ENCODE measurements at regions not wholly inside any gene's neighbourhood (a gene's known extent, or its start where the extent isn't known, plus 50 kb on each side); places are given as distances from the start of the nearest gene placed in this dataset.

GRCh38 chr9:42275141-42275540 lies 91.7 kb downstream of the SPATA31A6 start:
- H3K9ac ChIP-seq (replicated peaks in 1 of 4; ENCODE audit: extremely low read depth in 1 of 4, low read depth in 3 of 4, low read length in 3 of 4): no peak overlapping the region
- H4K20me1 ChIP-seq (replicated peaks in 1 of 2; ENCODE audit: control insufficient read depth in 1 of 2, insufficient read depth in 2 of 2, low read length in 2 of 2): no peaks in the 10 kb centered on the region
- CTCF ChIA-PET (ENCODE audit: partially characterized antibody): interaction anchor here (1.2 kb wide), 1 partner anchor 113 kb away, joined by 4 read pairs; no protein-coding TSS in a partner anchor
- H3K36me3 ChIP-seq (ENCODE audit: control insufficient read depth in 2 of 4, insufficient read depth in 4 of 4, low read length in 3 of 4): no peaks in the 10 kb centered on the region
- H2BK5ac ChIP-seq (ENCODE audit: low read depth, low read length): no peak overlapping the region
- H3K9me3 ChIP-seq (ENCODE audit: insufficient read depth in 2 of 2, low read depth in 1 of 2, low read length in 1 of 2): no peaks in the 10 kb centered on the region
- no peak overlapping the region for H3K23ac ChIP-seq (ENCODE audit: insufficient read length)
- no peak overlapping the region for H2BK20ac ChIP-seq (ENCODE audit: low read length)
- no peak overlapping the region for H2AK5ac ChIP-seq (ENCODE audit: low read depth, low read length)
- no peaks in the 10 kb centered on the region for H3K79me2 ChIP-seq (ENCODE audit: control insufficient read depth in 1 of 2, insufficient read depth in 2 of 2, low read length in 2 of 2)
- no peak overlapping the region for H4K5ac ChIP-seq (ENCODE audit: insufficient read length, low read depth, low read length)
- H3K56ac ChIP-seq (replicated peaks; ENCODE audit: insufficient read length, low read depth, low read length): no peak overlapping the region
- no peak overlapping the region for H3K14ac ChIP-seq (ENCODE audit: insufficient read length)
- no peak for DNase-seq (ENCODE audit: low read depth in 1 of 2, low spot score in 2 of 2)
- H3K4me2 ChIP-seq (ENCODE audit: insufficient read depth in 1 of 2, low read depth in 2 of 2, low read length in 2 of 2): no peak overlapping the region
- H2BK15ac ChIP-seq (ENCODE audit: low read length): no peak overlapping the region
- H3K4me1 ChIP-seq (replicated peaks in 1 of 4; ENCODE audit: control insufficient read depth in 3 of 4, insufficient read depth in 4 of 4, low read length in 3 of 4): no peaks in the 10 kb centered on the region
- TF ChIP-seq SAP30 (IDR thresholded peaks at IDR 0.05; ENCODE audit: insufficient read depth, insufficient replicate concordance, low read length): no peak
- TF ChIP-seq TCF12 (IDR thresholded peaks at IDR 0.05; ENCODE audit: low read depth, low read length): no peak
- TF ChIP-seq MAX (IDR thresholded peaks at IDR 0.05): no peak
- TF ChIP-seq RNF2 (IDR thresholded peaks at IDR 0.05; ENCODE audit: borderline replicate concordance, low read depth, low read length, missing control alignments, poor library complexity, severe bottlenecking): no peak
- TF ChIP-seq BCL11A (IDR thresholded peaks at IDR 0.05; ENCODE audit: low read depth in 2 of 2, low read length in 2 of 2): no peak
- TF ChIP-seq YY1 (IDR thresholded peaks at IDR 0.05; ENCODE audit: low read depth, low read length): no peak
- no peak for TF ChIP-seq KDM1A (IDR thresholded peaks at IDR 0.05; ENCODE audit: borderline replicate concordance, low read length)
- TF ChIP-seq SP1 (IDR thresholded peaks at IDR 0.05; ENCODE audit: low read depth, low read length): no peak
- no peak for TF ChIP-seq GTF2F1 (IDR thresholded peaks at IDR 0.05; ENCODE audit: borderline replicate concordance, low read depth, low read length)
- no peak for TF ChIP-seq EZH2 (IDR thresholded peaks at IDR 0.05; ENCODE audit: low read depth, low read length, severe bottlenecking)
- TF ChIP-seq KDM4A (IDR thresholded peaks at IDR 0.05; ENCODE audit: low read depth, low read length, severe bottlenecking): no peak
- TF ChIP-seq RBBP5 (IDR thresholded peaks at IDR 0.05; ENCODE audit: borderline replicate concordance, low read depth, low read length): no peak
- no peak for TF ChIP-seq CREB1 (IDR thresholded peaks at IDR 0.05)
- POLR2A ChIA-PET (ENCODE audit: partially characterized antibody): no interaction called here
- 86% methylated on average over 9 of the region's 9 CpGs; no CpG with 5 or more reads in 1 of the 2 experiments for WGBS, 2 experiments (ENCODE audit: extremely low coverage in 1 of 2, insufficient coverage in 1 of 2, insufficient read length in 1 of 2, insufficient replicate concordance in 2 of 2, low coverage in 1 of 2, low lambda C conversion rate in 2 of 2, missing lambda C conversion rate in 1 of 2)
- H3K27me3 ChIP-seq (replicated peaks in 1 of 4; ENCODE audit: control insufficient read depth in 3 of 4, extremely low read depth in 1 of 4, insufficient read depth in 3 of 4, low read length in 3 of 4): no peaks in the 10 kb centered on the region
- H4K8ac ChIP-seq (ENCODE audit: extremely low read depth, insufficient read depth, low read length): no peak overlapping the region
- H3K4ac ChIP-seq (replicated peaks; ENCODE audit: insufficient read length, low read depth, low read length): no peak overlapping the region
- no peak overlapping the region for H2BK120ac ChIP-seq (replicated peaks; ENCODE audit: low read depth, low read length)
- FAIRE-seq: no peak
- no peak overlapping the region for H2BK12ac ChIP-seq (ENCODE audit: low read depth, low read length)
- H3K23me2 ChIP-seq (ENCODE audit: low read depth, low read length): no peaks in the 10 kb centered on the region
- no peak overlapping the region for H3K4me3 ChIP-seq (ENCODE audit: extremely low read depth in 1 of 4, insufficient read depth in 2 of 4, low read depth in 3 of 4, low read length in 4 of 4)
- no peak overlapping the region for H2AFZ ChIP-seq (ENCODE audit: low read length)
- no peak overlapping the region for H3K27ac ChIP-seq (ENCODE audit: low read depth, low read length)
- H3K18ac ChIP-seq (ENCODE audit: extremely low read depth, low read length): no peak overlapping the region
- no peak overlapping the region for H4K91ac ChIP-seq (replicated peaks; ENCODE audit: insufficient read length, low read length)
- no peaks in the 10 kb centered on the region for H3K79me1 ChIP-seq (ENCODE audit: low read depth, low read length)
